ENCODE measurements at regions not wholly inside any gene's neighbourhood (a gene's known extent, or its start where the extent isn't known, plus 50 kb on each side); places are given as distances from the start of the nearest gene placed in this dataset.
"Not testable (repeated sequence)": the region's sequence is repeated elsewhere in the genome, so short reads cannot be mapped to it uniquely, and the experiment has no call there.

DNA sequence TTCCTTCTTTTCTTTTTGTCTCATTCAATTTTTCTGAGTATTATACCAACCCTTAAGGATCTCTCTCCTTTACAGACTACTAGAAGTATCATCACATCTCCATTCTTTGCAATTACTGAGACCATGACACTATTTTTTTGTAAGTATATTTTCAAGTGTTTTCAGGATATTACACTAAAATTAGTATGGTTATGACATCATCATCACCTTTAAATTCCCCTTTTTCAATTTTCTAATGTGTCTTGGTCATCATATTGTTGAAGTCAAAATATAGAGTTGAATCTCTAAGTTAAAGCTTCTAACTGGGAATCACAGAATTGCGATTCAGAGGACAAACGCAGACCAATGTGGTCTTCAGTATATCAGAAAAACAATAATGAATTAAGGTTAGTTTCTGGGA is 1475.1 kb downstream of the OTOL1 start:
- H3K36me3 Mint-ChIP-seq (ENCODE audit: insufficient read depth), result no peaks in the 10 kb centered on the region
- H3K27me3 Mint-ChIP-seq (ENCODE audit: low read depth), result no peaks in the 10 kb centered on the region
- H3K4me1 Mint-ChIP-seq (ENCODE audit: low read depth), result no peaks in the 10 kb centered on the region

DNA sequence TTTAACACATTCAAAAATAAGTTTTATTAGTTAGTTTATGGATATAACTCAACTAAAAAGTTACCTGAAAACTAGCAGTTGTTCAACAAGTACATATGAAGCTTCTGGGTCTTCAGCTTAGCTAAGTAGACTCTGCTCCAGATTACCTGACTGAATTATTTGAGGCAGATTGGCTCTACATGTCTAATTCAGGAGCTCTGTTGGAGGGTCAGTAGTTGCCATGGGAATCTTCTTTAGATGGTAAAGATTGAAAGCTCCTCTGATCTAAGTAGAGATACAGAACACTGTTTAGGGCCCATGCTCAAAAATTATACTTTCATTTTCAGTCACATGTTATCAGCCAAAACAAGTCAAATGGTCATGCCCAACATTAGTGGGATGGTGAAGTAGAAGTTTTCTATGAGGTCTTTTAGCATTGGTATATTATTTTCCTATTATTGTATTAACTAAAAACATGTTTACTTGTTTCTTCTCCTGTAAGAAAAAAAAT is 1476.9 kb downstream of the OTOL1 start:
- H3K36me3 Mint-ChIP-seq (ENCODE audit: insufficient read depth), result no peaks in the 10 kb centered on the region
- no peaks in the 10 kb centered on the region for H3K27me3 Mint-ChIP-seq (ENCODE audit: low read depth)
- H3K4me1 Mint-ChIP-seq (ENCODE audit: low read depth), result no peaks in the 10 kb centered on the region
- ATAC-seq, result no peak
- no peak overlapping the region for H3K4me3 Mint-ChIP-seq
- no peak for DNase-seq
- peaks cover 10% of the 10 kb centered on the region for H3K9me3 Mint-ChIP-seq

More for the DNA sequence above, 1475.1 kb downstream of the OTOL1 start:
- Mint-ChIP-seq H3K9me3 (peaks cover 20% of the 10 kb centered on the region), H3K4me3 (no peak overlapping the region)
- DNase-seq (no peak), ATAC-seq (no peak)

DNA sequence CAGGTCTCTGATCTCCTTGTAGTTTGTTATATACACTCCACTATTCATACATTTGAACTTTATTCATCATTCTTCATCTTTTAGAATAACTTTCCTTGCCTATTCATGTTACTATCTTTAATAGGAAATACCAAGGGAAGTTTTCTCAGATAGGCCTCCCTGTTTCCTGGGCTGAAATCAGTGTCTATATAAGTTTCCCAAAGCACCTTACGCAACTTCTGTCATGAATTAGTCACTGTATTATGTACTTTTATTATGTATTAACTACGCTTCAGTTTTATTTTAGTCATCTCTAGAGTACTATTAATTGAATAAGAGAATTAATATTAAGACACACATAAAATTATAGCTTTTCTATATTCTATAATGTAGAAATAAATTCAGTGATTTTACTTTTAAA is 1481.5 kb downstream of the OTOL1 start:
- DNase-seq, result no peak
- no peaks in the 10 kb centered on the region for H3K36me3 Mint-ChIP-seq (ENCODE audit: insufficient read depth)
- H3K27me3 Mint-ChIP-seq (ENCODE audit: low read depth), result no peaks in the 10 kb centered on the region
- no peaks in the 10 kb centered on the region for H3K4me1 Mint-ChIP-seq (ENCODE audit: low read depth)
- no peaks in the 10 kb centered on the region for H3K9me3 Mint-ChIP-seq
- ATAC-seq, result no peak
- H3K4me3 Mint-ChIP-seq, result no peak overlapping the region

DNA sequence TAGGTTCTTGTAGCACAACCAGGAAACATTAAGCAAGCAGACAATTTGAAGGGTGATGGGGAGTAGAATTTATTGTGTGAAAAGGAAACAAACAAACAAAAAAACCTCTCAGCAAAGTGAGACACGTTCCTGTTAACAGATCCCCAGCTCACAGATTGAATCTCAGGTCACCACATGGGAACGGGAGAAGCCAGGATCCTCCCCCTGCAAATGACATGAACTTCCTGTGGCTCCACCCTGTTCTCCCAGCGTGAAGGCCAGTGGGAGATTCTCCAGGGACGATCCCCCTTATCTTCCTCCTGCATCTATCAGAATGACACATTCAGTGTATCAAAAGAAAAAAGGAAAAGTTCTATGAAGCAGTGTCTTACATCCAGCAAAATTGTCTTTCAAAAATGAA is 1488.1 kb downstream of the OTOL1 start:
- Mint-ChIP-seq H3K36me3 (ENCODE audit: insufficient read depth) (no peaks in the 10 kb centered on the region), H3K4me1 (ENCODE audit: low read depth) (no peaks in the 10 kb centered on the region), H3K9me3 (no peaks in the 10 kb centered on the region), H3K4me3 (no peak overlapping the region), H3K27me3 (ENCODE audit: low read depth) (no peaks in the 10 kb centered on the region)
- ATAC-seq, result no peak
- DNase-seq, result no peak

DNA sequence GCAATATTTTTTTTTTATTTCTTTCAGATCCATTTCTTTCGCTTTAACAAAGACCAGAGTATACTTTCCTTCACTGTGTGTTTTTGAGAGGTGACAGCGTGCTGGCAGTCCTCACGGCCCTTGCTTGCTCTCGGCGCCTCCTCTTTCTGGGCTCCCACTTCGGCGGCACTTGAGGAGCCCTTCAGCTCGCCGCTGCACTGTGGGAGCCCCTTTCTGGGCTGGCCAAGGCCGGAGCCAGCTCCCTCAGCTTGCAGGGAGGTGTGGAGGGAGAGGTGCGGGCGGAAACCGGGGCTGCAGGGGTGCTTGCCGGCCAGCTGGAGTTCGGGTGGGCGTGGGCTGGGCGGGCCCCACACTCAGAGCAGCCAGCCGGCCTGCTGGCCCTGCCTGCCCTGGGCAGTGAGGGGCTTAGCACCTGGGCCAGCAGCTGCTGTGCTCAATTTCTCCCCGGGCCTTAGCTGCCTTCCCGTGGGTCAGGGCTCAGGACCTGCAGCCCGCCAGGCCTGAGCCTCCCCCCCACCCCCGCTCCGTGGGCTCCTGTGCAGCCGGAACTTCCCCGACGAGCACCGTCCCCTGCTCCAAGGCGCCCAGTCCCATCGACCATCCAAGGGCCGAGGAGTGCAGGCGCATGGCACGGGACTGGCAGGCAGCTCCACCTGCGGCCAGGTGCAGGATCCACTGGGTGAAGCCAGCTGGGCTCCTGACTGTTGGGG is 1490.6 kb downstream of the OTOL1 start:
- not testable (repeated sequence) for H3K27me3 Mint-ChIP-seq (ENCODE audit: low read depth); ATAC-seq; DNase-seq; H3K4me3 Mint-ChIP-seq; H3K4me1 Mint-ChIP-seq (ENCODE audit: low read depth); H3K9me3 Mint-ChIP-seq; H3K36me3 Mint-ChIP-seq (ENCODE audit: insufficient read depth)

DNA sequence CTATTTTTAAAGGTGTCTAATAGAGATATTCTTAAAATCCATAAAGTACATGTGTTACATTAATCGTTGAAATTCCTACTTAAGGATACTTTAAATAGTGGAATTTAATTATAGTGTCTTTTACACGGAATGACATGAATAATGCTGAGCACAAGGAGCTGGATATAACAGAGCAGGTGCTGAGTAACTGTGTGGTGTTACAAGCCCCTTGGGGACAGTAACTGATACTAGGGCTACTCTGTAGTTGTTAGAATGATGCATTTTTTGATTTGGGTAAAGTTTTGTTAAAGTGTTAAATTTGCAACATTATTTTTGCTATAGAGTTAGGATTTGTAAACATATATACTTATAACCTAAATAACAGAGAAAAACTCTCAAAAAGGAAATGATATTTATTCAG is 1496.1 kb downstream of the OTOL1 start:
- H3K9me3 Mint-ChIP-seq, result peaks cover 16% of the 10 kb centered on the region
- ATAC-seq, result no peak
- H3K4me1 Mint-ChIP-seq (ENCODE audit: low read depth), result no peaks in the 10 kb centered on the region
- no peak for DNase-seq
- H3K4me3 Mint-ChIP-seq, result no peak overlapping the region
- no peaks in the 10 kb centered on the region for H3K36me3 Mint-ChIP-seq (ENCODE audit: insufficient read depth)
- no peaks in the 10 kb centered on the region for H3K27me3 Mint-ChIP-seq (ENCODE audit: low read depth)

GRCh38 chr3:162994165-162994564 is 1497.6 kb downstream of the OTOL1 start:
- no peak for DNase-seq
- Mint-ChIP-seq H3K27me3 (ENCODE audit: low read depth) (no peaks in the 10 kb centered on the region), H3K36me3 (ENCODE audit: insufficient read depth) (no peaks in the 10 kb centered on the region), H3K4me3 (no peak overlapping the region), H3K4me1 (ENCODE audit: low read depth) (no peaks in the 10 kb centered on the region), H3K9me3 (peaks cover 20% of the 10 kb centered on the region)
- ATAC-seq, result no peak

- Mint-ChIP-seq H3K4me3 (no peak overlapping the region), H3K36me3 (ENCODE audit: insufficient read depth) (no peaks in the 10 kb centered on the region), H3K27me3 (ENCODE audit: low read depth) (no peaks in the 10 kb centered on the region), H3K9me3 (peaks cover 20% of the 10 kb centered on the region), H3K4me1 (ENCODE audit: low read depth) (no peaks in the 10 kb centered on the region)
- ATAC-seq (no peak), DNase-seq (no peak)
Observed at GRCh38 chr3:162996368-162996767, 1499.8 kb downstream of the OTOL1 start.

- no peak for ATAC-seq
- no peak for DNase-seq
- no peak overlapping the region for H3K4me3 Mint-ChIP-seq
- H3K9me3 Mint-ChIP-seq, result peaks cover 15% of the 10 kb centered on the region
- no peaks in the 10 kb centered on the region for H3K27me3 Mint-ChIP-seq (ENCODE audit: low read depth)
- H3K36me3 Mint-ChIP-seq (ENCODE audit: insufficient read depth), result no peaks in the 10 kb centered on the region
- no peaks in the 10 kb centered on the region for H3K4me1 Mint-ChIP-seq (ENCODE audit: low read depth)
Observed at GRCh38 chr3:162998205-162998604, 1501.6 kb downstream of the OTOL1 start.

DNA sequence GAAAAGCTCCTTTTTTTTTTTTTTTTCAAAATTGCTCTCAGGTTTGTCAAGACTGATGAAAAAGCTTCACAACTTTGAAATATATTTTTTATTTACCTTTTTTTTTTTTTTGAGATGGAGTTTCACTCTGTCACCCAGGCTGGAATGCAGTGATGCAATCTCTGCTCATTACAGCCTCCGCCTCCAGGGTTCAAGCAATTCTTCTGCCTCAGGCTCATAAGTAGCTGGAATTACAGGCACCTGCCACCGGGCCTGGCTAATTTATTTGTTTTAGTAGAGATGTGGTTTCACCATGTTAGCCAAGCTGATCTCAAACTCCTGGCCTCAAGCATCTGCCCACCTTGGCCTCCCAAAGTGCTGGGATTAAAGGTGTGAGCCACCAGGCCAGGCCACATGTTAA is 1515.0 kb downstream of the OTOL1 start:
- no peaks in the 10 kb centered on the region for H3K36me3 Mint-ChIP-seq (ENCODE audit: insufficient read depth)
- no peaks in the 10 kb centered on the region for H3K4me1 Mint-ChIP-seq (ENCODE audit: low read depth)
- peaks cover 15% of the 10 kb centered on the region for H3K9me3 Mint-ChIP-seq
- no peak for DNase-seq
- H3K4me3 Mint-ChIP-seq, result no peak overlapping the region
- no peak for ATAC-seq
- no peaks in the 10 kb centered on the region for H3K27me3 Mint-ChIP-seq (ENCODE audit: low read depth)

DNA sequence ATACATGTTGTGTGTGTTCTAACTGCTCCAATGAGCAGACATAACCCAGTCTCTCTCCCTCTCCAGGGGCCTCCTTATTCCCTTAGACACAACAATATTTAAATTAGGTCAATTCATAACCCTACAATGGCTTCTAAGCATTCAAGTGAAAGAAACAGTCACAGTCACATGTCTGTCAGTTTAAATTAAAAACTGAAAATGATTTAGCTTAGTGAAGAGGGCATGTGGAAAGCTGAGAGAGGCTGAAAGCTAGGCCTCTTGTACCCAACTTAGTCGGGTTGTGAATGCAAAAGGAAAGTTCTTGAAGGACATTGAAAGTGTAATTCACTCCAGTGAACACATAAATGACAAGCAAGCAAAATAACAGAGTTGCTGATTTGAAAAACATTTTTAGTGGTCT is 1519.6 kb downstream of the OTOL1 start:
- Mint-ChIP-seq H3K27me3 (ENCODE audit: low read depth) (no peaks in the 10 kb centered on the region), H3K36me3 (ENCODE audit: insufficient read depth) (no peaks in the 10 kb centered on the region), H3K4me1 (ENCODE audit: low read depth) (no peaks in the 10 kb centered on the region), H3K9me3 (peaks cover 11% of the 10 kb centered on the region), H3K4me3 (no peak overlapping the region)
- DNase-seq, result no peak
- ATAC-seq, result no peak

GRCh38 chr3:163018067-163018466 is 1521.5 kb downstream of the OTOL1 start:
- no peak for ATAC-seq
- no peaks in the 10 kb centered on the region for H3K36me3 Mint-ChIP-seq (ENCODE audit: insufficient read depth)
- no peak overlapping the region for H3K4me3 Mint-ChIP-seq
- H3K9me3 Mint-ChIP-seq, result peaks cover 8% of the 10 kb centered on the region
- DNase-seq, result no peak
- H3K4me1 Mint-ChIP-seq (ENCODE audit: low read depth), result no peaks in the 10 kb centered on the region
- no peaks in the 10 kb centered on the region for H3K27me3 Mint-ChIP-seq (ENCODE audit: low read depth)

GRCh38 chr3:163018664-163019063 is 1522.1 kb downstream of the OTOL1 start:
- Mint-ChIP-seq H3K27me3 (ENCODE audit: low read depth) (no peaks in the 10 kb centered on the region), H3K4me3 (no peak overlapping the region), H3K36me3 (ENCODE audit: insufficient read depth) (no peaks in the 10 kb centered on the region), H3K4me1 (ENCODE audit: low read depth) (no peaks in the 10 kb centered on the region), H3K9me3 (peaks cover 6% of the 10 kb centered on the region)
- ATAC-seq (no peak), DNase-seq (no peak)

DNA sequence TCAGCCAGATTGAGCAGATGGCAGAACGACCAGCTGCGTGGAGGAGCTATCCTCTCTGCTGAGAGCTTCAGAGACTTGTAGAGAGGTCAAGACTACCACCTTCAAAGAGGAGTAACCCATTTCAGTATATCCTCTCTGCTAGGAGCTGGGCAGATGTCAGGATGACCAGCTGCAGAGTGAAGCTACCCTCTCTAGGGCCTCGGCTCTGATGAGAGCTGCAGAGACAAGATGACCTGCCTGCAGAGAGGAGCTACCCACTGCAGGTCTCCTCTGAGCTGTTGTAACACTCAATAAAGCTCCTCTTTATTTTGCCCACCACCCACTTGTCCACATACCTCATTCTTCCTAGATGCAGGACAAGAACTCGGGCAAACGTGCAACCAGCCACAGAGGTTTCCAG is 1522.7 kb downstream of the OTOL1 start:
- H3K27me3 Mint-ChIP-seq (ENCODE audit: low read depth), result no peaks in the 10 kb centered on the region
- H3K4me3 Mint-ChIP-seq, result no peak overlapping the region
- peaks cover 6% of the 10 kb centered on the region for H3K9me3 Mint-ChIP-seq
- no peak for DNase-seq
- ATAC-seq, result no peak
- no peaks in the 10 kb centered on the region for H3K36me3 Mint-ChIP-seq (ENCODE audit: insufficient read depth)
- no peaks in the 10 kb centered on the region for H3K4me1 Mint-ChIP-seq (ENCODE audit: low read depth)

DNA sequence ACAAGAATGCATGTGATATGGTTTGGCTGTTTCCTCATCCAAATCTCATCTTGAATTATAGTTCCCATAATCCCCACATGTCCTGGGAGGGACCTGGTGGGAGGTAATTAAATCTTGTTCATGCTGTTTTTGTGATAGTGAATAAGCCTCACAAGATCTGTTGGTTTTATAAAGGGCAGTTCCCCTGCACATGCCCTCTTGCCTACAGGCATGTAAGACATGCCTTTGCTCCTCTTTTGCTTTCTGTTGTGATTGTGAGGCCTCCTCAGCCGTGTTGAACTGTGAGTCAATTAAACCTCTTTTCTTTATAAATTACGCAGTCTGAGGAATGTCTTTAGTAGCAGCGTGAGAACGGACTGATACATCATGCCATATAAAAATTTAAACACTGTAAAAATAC is 1537.0 kb downstream of the OTOL1 start:
- no peak for ATAC-seq
- Mint-ChIP-seq H3K27me3 (ENCODE audit: low read depth) (no peaks in the 10 kb centered on the region), H3K4me3 (no peak overlapping the region), H3K9me3 (peaks cover 14% of the 10 kb centered on the region), H3K4me1 (ENCODE audit: low read depth) (no peaks in the 10 kb centered on the region), H3K36me3 (ENCODE audit: insufficient read depth) (no peaks in the 10 kb centered on the region)
- no peak for DNase-seq

Measured in activated T-cell treated with anti-CD3 and anti-CD28 coated beads, Interleukin-2, amount 50 U/mL, for 4 hours (primary cell).